OCI-LY7 (cell line): ENCODE measurements at regions not wholly inside any gene's neighbourhood (a gene's known extent, or its start where the extent isn't known, plus 50 kb on each side); places are given as distances from the start of the nearest gene placed in this dataset.

Source experiments
- BruUV-seq: library from RNA; stranded (reverse); fragments of 400-500 nt; replicated peaks from 2 replicates; lab custom pipeline; 2021; lab: Mats Ljungman, UMichigan
- CTCF ChIA-PET: fragments of 300-600 bp; sonication (Branson Sonifier 250); formaldehyde crosslinking; loops from one replicate; lab custom pipeline; 2022; ENCODE audit warnings: antibody characterized with exemption; ENCODE audit not compliant: unreplicated experiment; lab: Charles Lee
- POLR2A ChIA-PET: fragments of 300-600 bp; sonication (Branson Sonifier 250); formaldehyde crosslinking; loops from one replicate; lab custom pipeline; 2022; ENCODE audit warnings: antibody characterized with exemption; lab: Charles Lee
- DNase-seq: peaks from one replicate; pipeline ENCODE4 v3.0.0-alpha.2; 2015; ENCODE audit warnings: low spot score
- H2AFZ ChIP-seq: fragments of 200-600 bp; sonication (generic), shearing (Covaris generic); 2 replicates; pipeline ENCODE4 v1.6.1; 2014; ENCODE audit warnings: mild to moderate bottlenecking, antibody characterized with exemption, low read length, moderate library complexity
- H3K27ac ChIP-seq: fragments of 200-600 bp; sonication (generic); 2 replicates; pipeline ENCODE4 v1.5.1; 2014; ENCODE audit warnings: mixed run types, low read depth, mild to moderate bottlenecking, moderate library complexity, low read length, inconsistent platforms; ENCODE audit not compliant: poor library complexity, severe bottlenecking
- H3K36me3 ChIP-seq: fragments of 200-600 bp; sonication (generic); 2 replicates; pipeline ENCODE4 v1.6.1; 2014; ENCODE audit warnings: mild to moderate bottlenecking, antibody characterized with exemption, low read length, moderate library complexity, mixed read lengths; ENCODE audit not compliant: insufficient read depth
- H3K4me1 ChIP-seq: fragments of 200-600 bp; sonication (generic); 2 replicates; pipeline ENCODE4 v1.5.1; 2014; ENCODE audit warnings: mild to moderate bottlenecking, low read length; ENCODE audit not compliant: insufficient read depth, poor library complexity, severe bottlenecking
- H3K4me2 ChIP-seq: fragments of 200-600 bp; sonication (generic); 2 replicates; pipeline ENCODE4 v1.6.1; 2014; ENCODE audit warnings: mild to moderate bottlenecking, low read length
- H3K4me3 ChIP-seq: fragments of 200-600 bp; sonication (generic); 2 replicates; pipeline ENCODE4 v1.5.1; 2014; ENCODE audit warnings: mild to moderate bottlenecking, low read depth, low read length; ENCODE audit not compliant: poor library complexity, severe bottlenecking
- H3K79me2 ChIP-seq: fragments of 200-600 bp; sonication (generic); 2 replicates; pipeline ENCODE4 v1.6.1; 2016; ENCODE audit warnings: low read depth, mild to moderate bottlenecking, low read length, moderate library complexity, mixed read lengths; ENCODE audit not compliant: insufficient read depth
- H3K9me2 ChIP-seq: fragments of 200-600 bp; sonication (generic); 2 replicates; pipeline ENCODE4 v1.6.1; 2016; ENCODE audit warnings: mild to moderate bottlenecking, low read length, mixed read lengths; ENCODE audit not compliant: insufficient read depth
- H3K9me3 ChIP-seq: fragments of 200-600 bp; sonication (generic); 2 replicates; pipeline ENCODE4 v1.6.1; 2014; ENCODE audit warnings: mild to moderate bottlenecking, mixed run types, low read length, mixed read lengths
- H4K20me1 ChIP-seq: fragments of 200-600 bp; sonication (generic); 2 replicates; pipeline ENCODE4 v1.6.1; 2014; ENCODE audit warnings: mild to moderate bottlenecking, antibody characterized with exemption, low read length, moderate library complexity, mixed read lengths; ENCODE audit not compliant: insufficient read depth
- EZH2phosphoT487 ChIP-seq: fragments of 200-600 bp; sonication (generic); IDR thresholded peaks from 2 replicates; pipeline ENCODE4 v1.6.1; 2018; ENCODE audit warnings: low read depth, borderline replicate concordance, mild to moderate bottlenecking, mixed run types, antibody characterized with exemption, low read length, moderate library complexity, mixed read lengths
- intact Hi-C: fragments of 100-400 bp; cut with micrococcal nuclease; formaldehyde crosslinking; loops from one replicate; pipeline ENCODE4 v1.10.0; 2022; ENCODE audit not compliant: unreplicated experiment
- TF ChIP-seq, protein P1 (sequence below): fragments of 200-600 bp; sonication (generic); conservative IDR thresholded peaks from 2 replicates; pipeline ENCODE4 v1.5.1; 2014; ENCODE audit warnings: mild to moderate bottlenecking, antibody characterized with exemption, low read length, moderate library complexity, mixed read lengths

GRCh38 chr3:82637574-82637973 lies 876.1 kb upstream of the GBE1 start:
- H3K27ac ChIP-seq, result no peak overlapping the region
- H3K79me2 ChIP-seq, result no peaks in the 10 kb centered on the region
- H4K20me1 ChIP-seq, result no peaks in the 10 kb centered on the region
- no peak for DNase-seq
- TF ChIP-seq, protein P1, sequence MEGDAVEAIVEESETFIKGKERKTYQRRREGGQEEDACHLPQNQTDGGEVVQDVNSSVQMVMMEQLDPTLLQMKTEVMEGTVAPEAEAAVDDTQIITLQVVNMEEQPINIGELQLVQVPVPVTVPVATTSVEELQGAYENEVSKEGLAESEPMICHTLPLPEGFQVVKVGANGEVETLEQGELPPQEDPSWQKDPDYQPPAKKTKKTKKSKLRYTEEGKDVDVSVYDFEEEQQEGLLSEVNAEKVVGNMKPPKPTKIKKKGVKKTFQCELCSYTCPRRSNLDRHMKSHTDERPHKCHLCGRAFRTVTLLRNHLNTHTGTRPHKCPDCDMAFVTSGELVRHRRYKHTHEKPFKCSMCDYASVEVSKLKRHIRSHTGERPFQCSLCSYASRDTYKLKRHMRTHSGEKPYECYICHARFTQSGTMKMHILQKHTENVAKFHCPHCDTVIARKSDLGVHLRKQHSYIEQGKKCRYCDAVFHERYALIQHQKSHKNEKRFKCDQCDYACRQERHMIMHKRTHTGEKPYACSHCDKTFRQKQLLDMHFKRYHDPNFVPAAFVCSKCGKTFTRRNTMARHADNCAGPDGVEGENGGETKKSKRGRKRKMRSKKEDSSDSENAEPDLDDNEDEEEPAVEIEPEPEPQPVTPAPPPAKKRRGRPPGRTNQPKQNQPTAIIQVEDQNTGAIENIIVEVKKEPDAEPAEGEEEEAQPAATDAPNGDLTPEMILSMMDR, result no peak
- no peak for TF ChIP-seq EZH2phosphoT487
- no peaks in the 10 kb centered on the region for H3K4me1 ChIP-seq
- H3K36me3 ChIP-seq, result no peaks in the 10 kb centered on the region
- intact Hi-C loops, result no loop called here
- CTCF ChIA-PET, result no interaction called here
- H3K9me3 ChIP-seq, result no peaks in the 10 kb centered on the region
- BruUV-seq, result no TSS peak
- H2AFZ ChIP-seq, result no peak overlapping the region
- no peak overlapping the region for H3K4me3 ChIP-seq
- H3K4me2 ChIP-seq, result no peak overlapping the region
- no peaks in the 10 kb centered on the region for H3K9me2 ChIP-seq
- POLR2A ChIA-PET, result interaction anchor here (0.7 kb wide), 2 partner anchors 22 to 55 kb away, joined by 3 to 4 read pairs; no protein-coding TSS in a partner anchor

DNA sequence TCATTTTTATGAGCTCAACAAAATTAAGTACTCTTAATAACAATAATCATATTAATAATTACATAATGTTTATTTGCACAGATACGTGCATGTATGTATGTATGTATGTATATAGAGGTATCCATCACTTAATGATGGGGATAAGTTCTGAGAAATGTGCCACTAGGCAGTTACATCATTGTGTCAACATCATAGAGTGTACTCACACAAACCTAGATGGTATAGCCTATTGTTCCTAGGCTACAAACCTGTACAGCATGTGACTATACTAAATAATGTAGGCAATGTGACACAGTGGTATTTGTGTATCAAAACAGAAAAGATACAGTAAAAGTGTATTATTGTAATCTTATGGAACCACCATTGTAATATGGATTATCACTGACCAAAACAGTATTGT lies 874.7 kb upstream of the GBE1 start:
- Histone ChIP-seq H3K36me3 (no peaks in the 10 kb centered on the region), H3K4me3 (no peak overlapping the region), H2AFZ (no peak overlapping the region), H3K27ac (no peak overlapping the region), H4K20me1 (no peaks in the 10 kb centered on the region), H3K4me2 (no peak overlapping the region), H3K4me1 (no peaks in the 10 kb centered on the region), H3K9me2 (no peaks in the 10 kb centered on the region), H3K79me2 (no peaks in the 10 kb centered on the region), H3K9me3 (no peaks in the 10 kb centered on the region)
- no peak for DNase-seq
- ChIA-PET CTCF (no interaction called here), POLR2A (no interaction called here)
- TF ChIP-seq, protein P1, result no peak
- no peak for TF ChIP-seq EZH2phosphoT487
- no TSS peak for BruUV-seq
- intact Hi-C loops, result no loop called here

DNA sequence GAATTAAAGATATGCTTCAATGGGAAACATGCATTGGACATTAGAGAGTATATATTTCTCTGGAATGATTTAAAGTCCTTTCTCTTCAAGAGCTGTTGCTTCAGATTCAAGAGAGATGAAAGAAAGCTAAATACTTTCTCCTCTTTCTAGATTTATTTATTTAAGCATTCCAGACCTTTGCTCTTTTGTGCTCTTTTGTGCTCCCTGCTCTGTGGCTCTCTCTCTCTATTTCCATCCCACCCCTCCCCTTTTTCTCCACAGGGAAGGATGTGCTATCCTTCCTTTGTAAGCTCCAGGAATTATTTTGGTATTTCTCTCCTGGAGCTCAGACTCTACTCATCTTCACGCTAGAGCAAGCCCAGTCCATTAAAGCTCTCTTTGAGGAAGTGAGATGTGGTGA lies 871.9 kb upstream of the GBE1 start:
- Histone ChIP-seq H3K36me3 (no peaks in the 10 kb centered on the region), H3K4me1 (no peaks in the 10 kb centered on the region), H2AFZ (no peak overlapping the region), H3K9me3 (no peaks in the 10 kb centered on the region), H3K4me3 (no peak overlapping the region), H3K79me2 (no peaks in the 10 kb centered on the region), H3K4me2 (no peak overlapping the region), H4K20me1 (no peaks in the 10 kb centered on the region), H3K27ac (no peak overlapping the region), H3K9me2 (no peaks in the 10 kb centered on the region)
- no peak for DNase-seq
- POLR2A ChIA-PET, result interaction anchor here (0.5 to 1.4 kb wide), 4 partner anchors 15 to 256 kb away, joined by 3 read pairs; no protein-coding TSS in a partner anchor
- intact Hi-C loops, result no loop called here
- no TSS peak for BruUV-seq
- CTCF ChIA-PET, result no interaction called here
- TF ChIP-seq, protein P1, result no peak
- TF ChIP-seq EZH2phosphoT487, result no peak
